ENCODE measurements at regions not wholly inside any gene's neighbourhood (a gene's known extent, or its start where the extent isn't known, plus 50 kb on each side); places are given as distances from the start of the nearest gene placed in this dataset.

DNA sequence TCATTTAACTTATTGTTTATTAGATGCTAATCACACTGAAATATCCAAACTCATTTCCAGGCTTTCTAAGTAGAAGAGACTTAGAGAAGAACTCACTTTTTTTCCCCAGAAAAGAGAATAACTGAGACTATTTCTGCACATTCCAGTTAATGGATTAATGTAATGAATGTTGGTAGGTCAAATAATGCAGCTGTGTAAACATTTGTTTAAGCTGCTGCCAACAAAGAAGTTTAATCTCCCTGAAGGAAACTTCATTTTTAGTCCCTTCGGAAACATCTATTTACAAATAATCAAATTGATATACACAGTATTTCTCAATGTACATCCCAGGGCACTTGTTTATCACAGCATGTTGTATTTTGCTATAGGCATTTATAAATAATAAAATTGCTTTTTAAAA lies 126.9 kb downstream of the KCNS3 start:
- TF ChIP-seq, protein P1, sequence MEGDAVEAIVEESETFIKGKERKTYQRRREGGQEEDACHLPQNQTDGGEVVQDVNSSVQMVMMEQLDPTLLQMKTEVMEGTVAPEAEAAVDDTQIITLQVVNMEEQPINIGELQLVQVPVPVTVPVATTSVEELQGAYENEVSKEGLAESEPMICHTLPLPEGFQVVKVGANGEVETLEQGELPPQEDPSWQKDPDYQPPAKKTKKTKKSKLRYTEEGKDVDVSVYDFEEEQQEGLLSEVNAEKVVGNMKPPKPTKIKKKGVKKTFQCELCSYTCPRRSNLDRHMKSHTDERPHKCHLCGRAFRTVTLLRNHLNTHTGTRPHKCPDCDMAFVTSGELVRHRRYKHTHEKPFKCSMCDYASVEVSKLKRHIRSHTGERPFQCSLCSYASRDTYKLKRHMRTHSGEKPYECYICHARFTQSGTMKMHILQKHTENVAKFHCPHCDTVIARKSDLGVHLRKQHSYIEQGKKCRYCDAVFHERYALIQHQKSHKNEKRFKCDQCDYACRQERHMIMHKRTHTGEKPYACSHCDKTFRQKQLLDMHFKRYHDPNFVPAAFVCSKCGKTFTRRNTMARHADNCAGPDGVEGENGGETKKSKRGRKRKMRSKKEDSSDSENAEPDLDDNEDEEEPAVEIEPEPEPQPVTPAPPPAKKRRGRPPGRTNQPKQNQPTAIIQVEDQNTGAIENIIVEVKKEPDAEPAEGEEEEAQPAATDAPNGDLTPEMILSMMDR (IDR thresholded peaks at IDR 0.05): no peak
- no peak for TF ChIP-seq POLR2A (IDR thresholded peaks at IDR 0.05)
